Neural crest cell (in vitro differentiated cells): ENCODE measurements at regions not wholly inside any gene's neighbourhood (a gene's known extent, or its start where the extent isn't known, plus 50 kb on each side); places are given as distances from the start of the nearest gene placed in this dataset.
A peak's percentile ranks its signal among the peaks of the same experiment; 100 is the strongest.

Experiments used
- DNase-seq: peaks from one replicate; pipeline ENCODE4 v3.0.0; 2021; ENCODE audit warnings: low read depth, mixed read lengths, low spot score
- H3K27ac Mint-ChIP-seq: one replicate; pipeline ENCODE4 v1.8.0; 2021; ENCODE audit warnings: mild to moderate bottlenecking, mixed read lengths; ENCODE audit not compliant: unreplicated experiment
- H3K27me3 Mint-ChIP-seq: 2 replicates; pipeline ENCODE4 v1.8.0; 2021; ENCODE audit warnings: low read depth, mild to moderate bottlenecking, mixed read lengths
- H3K36me3 Mint-ChIP-seq: 2 replicates; pipeline ENCODE4 v1.8.0; 2021; ENCODE audit warnings: low read depth, mild to moderate bottlenecking, mixed read lengths
- H3K4me1 Mint-ChIP-seq: 2 replicates; pipeline ENCODE4 v1.8.0; 2021; ENCODE audit warnings: mixed read lengths
- H3K4me3 Mint-ChIP-seq: one replicate; pipeline ENCODE4 v1.8.0; 2021; ENCODE audit warnings: mild to moderate bottlenecking, mixed read lengths
- H3K9me3 Mint-ChIP-seq: 2 replicates; pipeline ENCODE4 v1.8.0; 2021; ENCODE audit warnings: mixed read lengths
- CTCF ChIP-seq: fragments of 200-600 bp; sonication (generic); conservative IDR thresholded peaks from 2 replicates; pipeline ENCODE4 v1.5.0; 2021; ENCODE audit warnings: antibody characterized with exemption, mild to moderate bottlenecking

DNA sequence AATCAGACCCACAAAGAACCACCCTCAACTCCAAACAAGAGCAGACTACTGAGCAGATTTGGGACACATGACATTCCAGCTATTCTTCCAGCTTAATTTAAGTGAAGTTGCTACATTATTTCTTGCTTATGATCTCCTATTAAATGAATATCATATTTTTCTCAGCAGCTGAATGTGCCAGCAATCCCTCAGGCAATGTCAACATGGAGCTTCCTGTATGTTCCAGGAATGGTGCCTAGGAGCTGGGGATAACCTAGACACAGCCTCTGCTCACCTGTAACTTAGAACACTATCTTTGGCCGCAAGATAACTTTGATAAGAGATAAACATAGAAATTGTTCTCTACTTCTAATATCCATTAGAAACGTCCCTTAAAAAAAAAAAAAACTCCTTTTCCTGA, 274.4 kb upstream of the RASGEF1B start:
- Mint-ChIP-seq H3K27ac (no peak overlapping the region), H3K27me3 (no peaks in the 10 kb centered on the region), H3K4me1 (peaks cover 8% of the 10 kb centered on the region), H3K9me3 (no peaks in the 10 kb centered on the region), H3K4me3 (no peak overlapping the region), H3K36me3 (no peaks in the 10 kb centered on the region)
- no peak for DNase-seq
- TF ChIP-seq CTCF, result no peak

GRCh38 chr4:81745050-81745449, 273.3 kb upstream of the RASGEF1B start:
- H3K27ac Mint-ChIP-seq, result no peak overlapping the region
- TF ChIP-seq CTCF, result no peak
- peaks cover 8% of the 10 kb centered on the region for H3K4me1 Mint-ChIP-seq
- no peak overlapping the region for H3K4me3 Mint-ChIP-seq
- DNase-seq, result no peak
- no peaks in the 10 kb centered on the region for H3K9me3 Mint-ChIP-seq
- no peaks in the 10 kb centered on the region for H3K36me3 Mint-ChIP-seq
- H3K27me3 Mint-ChIP-seq, result no peaks in the 10 kb centered on the region

DNA sequence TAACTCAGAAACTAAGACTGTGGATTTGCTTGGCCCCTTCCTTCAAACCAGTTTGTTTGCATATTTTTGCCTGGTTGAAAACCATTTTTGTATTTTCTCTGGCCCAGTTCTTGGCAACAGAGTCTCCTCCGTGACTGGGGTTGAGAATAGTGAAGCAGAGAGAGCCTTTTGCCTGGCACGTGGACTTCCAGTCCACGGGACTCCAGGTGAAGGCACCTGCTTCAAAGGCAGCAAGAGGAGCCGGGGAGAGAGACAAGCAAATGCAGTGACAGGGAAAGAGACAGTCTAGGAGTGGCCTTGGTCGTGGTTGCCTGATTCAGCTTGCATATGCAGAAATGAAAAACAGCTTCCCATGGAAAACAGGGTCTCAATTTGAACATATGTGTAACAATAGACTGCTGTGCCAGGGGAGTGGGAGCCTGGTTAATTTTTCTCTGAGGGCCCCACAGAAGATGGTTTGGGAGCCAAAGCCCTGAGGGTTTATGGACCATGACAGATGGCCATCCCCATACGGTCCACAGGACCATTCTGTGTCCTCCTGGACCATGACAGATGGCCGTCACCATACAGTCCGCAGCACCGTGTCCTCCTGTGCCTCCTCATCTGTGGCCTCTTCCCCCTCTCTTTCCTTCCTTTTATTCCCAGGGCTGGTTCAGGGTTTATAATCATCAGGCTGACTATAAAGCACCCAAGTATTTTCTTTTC, 272.2 kb upstream of the RASGEF1B start:
- Mint-ChIP-seq H3K4me1 (peaks cover 13% of the 10 kb centered on the region), H3K36me3 (no peaks in the 10 kb centered on the region)

DNA sequence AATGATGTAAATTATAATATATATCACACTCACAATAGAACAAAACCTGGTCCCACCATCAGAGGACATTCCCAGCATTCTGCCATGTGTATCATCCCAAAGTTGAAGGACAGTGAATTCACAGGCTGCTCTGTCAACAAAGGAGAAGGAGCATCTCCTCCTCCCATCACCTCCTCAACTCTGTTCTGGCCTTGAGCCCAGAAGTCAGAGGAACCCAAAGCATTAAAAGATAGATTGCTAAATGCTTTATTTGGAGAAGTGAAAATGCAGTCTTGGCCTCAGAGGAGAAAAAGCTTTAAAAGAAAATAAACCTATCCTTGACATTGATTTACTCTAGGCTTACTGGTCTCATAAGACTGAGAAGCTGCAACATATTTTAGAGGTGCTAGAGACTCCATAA, 268.8 kb upstream of the RASGEF1B start:
- H3K27me3 Mint-ChIP-seq, result no peaks in the 10 kb centered on the region
- H3K4me1 Mint-ChIP-seq, result peaks cover 6% of the 10 kb centered on the region
- no peak overlapping the region for H3K4me3 Mint-ChIP-seq
- DNase-seq, result no peak
- no peaks in the 10 kb centered on the region for H3K36me3 Mint-ChIP-seq
- peaks cover 5% of the 10 kb centered on the region for H3K9me3 Mint-ChIP-seq
- TF ChIP-seq CTCF, result no peak
- no peak overlapping the region for H3K27ac Mint-ChIP-seq

More for the DNA sequence above, 272.2 kb upstream of the RASGEF1B start:
- Mint-ChIP-seq H3K27me3 (no peaks in the 10 kb centered on the region), H3K9me3 (no peaks in the 10 kb centered on the region), H3K4me3 (no peak overlapping the region), H3K27ac (peak overlapping the region; percentile 54)
- DNase-seq, result no peak
- TF ChIP-seq CTCF, result no peak

- H3K27me3 Mint-ChIP-seq, result no peaks in the 10 kb centered on the region
- no peak overlapping the region for H3K4me3 Mint-ChIP-seq
- peaks cover 5% of the 10 kb centered on the region for H3K9me3 Mint-ChIP-seq
- TF ChIP-seq CTCF, result no peak
- H3K4me1 Mint-ChIP-seq, result peaks cover 6% of the 10 kb centered on the region
- no peak for DNase-seq
- H3K27ac Mint-ChIP-seq, result no peak overlapping the region
- H3K36me3 Mint-ChIP-seq, result no peaks in the 10 kb centered on the region
Measured at GRCh38 chr4:81738891-81739290, 267.2 kb upstream of the RASGEF1B start.
